Neutrophil (primary cell): ENCODE measurements at regions not wholly inside any gene's neighbourhood (a gene's known extent, or its start where the extent isn't known, plus 50 kb on each side); places are given as distances from the start of the nearest gene placed in this dataset.
"Not testable (repeated sequence)": the region's sequence is repeated elsewhere in the genome, so short reads cannot be mapped to it uniquely, and the experiment has no call there.

Experiments used
- H3K27ac ChIP-seq: fragments of 200-600 bp; sonication (generic); 2 replicates; pipeline ENCODE4 v1.5.1; 2016; ENCODE audit warnings: mild to moderate bottlenecking, moderate library complexity
- H3K27me3 ChIP-seq: fragments of 200-600 bp; sonication (generic); 2 replicates; pipeline ENCODE4 v1.6.0; 2016; ENCODE audit warnings: mild to moderate bottlenecking
- H3K36me3 ChIP-seq: fragments of 200-600 bp; sonication (generic); 2 replicates; pipeline ENCODE4 v1.5.1; 2017
- H3K4me1 ChIP-seq, 2 experiments: fragments of 200-600 bp in 1 of 2; sonication (generic) in 1 of 2; 1 replicate in 1 of 2; 2 replicates in 1 of 2; pipeline versions ENCODE4 v1.5.1 to v1.6.1; 2013 to 2016; ENCODE audit warnings: low read depth in 1 of 2, low read length in 1 of 2, mild to moderate bottlenecking in 1 of 2, moderate library complexity in 1 of 2; ENCODE audit not compliant: control insufficient read depth in 1 of 2, insufficient read depth in 1 of 2
- H3K4me3 ChIP-seq, 2 experiments: fragments of 200-600 bp in 1 of 2; sonication (generic) in 1 of 2; 1 replicate in 1 of 2; 2 replicates in 1 of 2; pipeline ENCODE4 v1.5.1; 2013 to 2016; ENCODE audit warnings: low read depth in 1 of 2, low read length in 1 of 2, mild to moderate bottlenecking in 1 of 2, moderate library complexity in 1 of 2
- H3K9me3 ChIP-seq: fragments of 200-600 bp; sonication (generic); 2 replicates; pipeline ENCODE4 v1.5.1; 2016
- CTCF ChIP-seq: fragments of 200-600 bp; sonication (generic); IDR thresholded peaks from 2 replicates; pipeline ENCODE4 v1.5.1; 2016; ENCODE audit warnings: antibody characterized with exemption

- H3K36me3 ChIP-seq, H3K27me3 ChIP-seq, H3K27ac ChIP-seq, H3K9me3 ChIP-seq, H3K4me3 ChIP-seq, H3K4me1 ChIP-seq: not testable (repeated sequence)
Observed at GRCh38 chr17:21612123-21613070, 79.9 kb upstream of the KCNJ18 start.

GRCh38 chr17:21613071-21613429 lies 79.3 kb upstream of the KCNJ18 start:
- Histone ChIP-seq H3K27me3 (peaks cover 4% of the 10 kb centered on the region), H3K4me1 (no peaks in the 10 kb centered on the region), H3K9me3 (no peaks in the 10 kb centered on the region), H3K4me3 (no peak overlapping the region), H3K27ac (no peak overlapping the region), H3K36me3 (no peaks in the 10 kb centered on the region)
- TF ChIP-seq CTCF: no peak

GRCh38 chr17:21626987-21627386 lies 65.3 kb upstream of the KCNJ18 start:
- not testable (repeated sequence) for H3K36me3 ChIP-seq, H3K27ac ChIP-seq, H3K4me3 ChIP-seq, H3K4me1 ChIP-seq, H3K27me3 ChIP-seq, H3K9me3 ChIP-seq
